Uterus (tissue), 2 donors: ENCODE measurements at regions not wholly inside any gene's neighbourhood (a gene's known extent, or its start where the extent isn't known, plus 50 kb on each side); places are given as distances from the start of the nearest gene placed in this dataset.

Experiments used
- POLR2A ChIP-seq, 2 donors: fragments of 450-650 bp; IDR thresholded peaks; one replicate each; pipeline ENCODE4 v1.6.1; 2016; ENCODE audit warnings: antibody characterized with exemption in 2 of 2, mild to moderate bottlenecking in 1 of 2, moderate library complexity in 1 of 2
- TF ChIP-seq, protein P1 (sequence below), 4 experiments: fragments of 200-600 bp in 2 of 4; fragments of 450-650 bp in 2 of 4; sonication (generic) in 2 of 4; IDR thresholded peaks; one replicate each; pipeline ENCODE4 v1.5.1; 2016 to 2019; ENCODE audit warnings: antibody characterized with exemption in 4 of 4, mild to moderate bottlenecking in 2 of 4, moderate library complexity in 1 of 4

DNA sequence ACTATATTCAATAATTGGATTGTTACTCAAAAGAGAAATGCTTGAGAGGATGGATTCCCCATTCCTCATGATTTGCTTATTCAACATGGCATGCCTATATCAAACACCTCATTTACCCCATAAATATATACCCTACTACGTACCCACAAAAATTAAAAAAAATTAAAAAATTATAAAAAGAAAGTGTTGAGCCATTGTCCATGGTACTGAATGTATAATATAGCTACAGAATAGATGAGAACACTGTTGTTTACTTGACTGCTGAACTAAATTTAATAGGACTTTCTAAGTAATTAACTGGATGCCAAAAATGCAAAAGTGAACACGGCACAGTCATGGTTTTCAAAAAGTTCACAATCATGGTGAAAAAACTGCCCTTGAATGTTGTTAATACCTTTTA, 725.8 kb downstream of the KCTD16 start:
- TF ChIP-seq, protein P1, sequence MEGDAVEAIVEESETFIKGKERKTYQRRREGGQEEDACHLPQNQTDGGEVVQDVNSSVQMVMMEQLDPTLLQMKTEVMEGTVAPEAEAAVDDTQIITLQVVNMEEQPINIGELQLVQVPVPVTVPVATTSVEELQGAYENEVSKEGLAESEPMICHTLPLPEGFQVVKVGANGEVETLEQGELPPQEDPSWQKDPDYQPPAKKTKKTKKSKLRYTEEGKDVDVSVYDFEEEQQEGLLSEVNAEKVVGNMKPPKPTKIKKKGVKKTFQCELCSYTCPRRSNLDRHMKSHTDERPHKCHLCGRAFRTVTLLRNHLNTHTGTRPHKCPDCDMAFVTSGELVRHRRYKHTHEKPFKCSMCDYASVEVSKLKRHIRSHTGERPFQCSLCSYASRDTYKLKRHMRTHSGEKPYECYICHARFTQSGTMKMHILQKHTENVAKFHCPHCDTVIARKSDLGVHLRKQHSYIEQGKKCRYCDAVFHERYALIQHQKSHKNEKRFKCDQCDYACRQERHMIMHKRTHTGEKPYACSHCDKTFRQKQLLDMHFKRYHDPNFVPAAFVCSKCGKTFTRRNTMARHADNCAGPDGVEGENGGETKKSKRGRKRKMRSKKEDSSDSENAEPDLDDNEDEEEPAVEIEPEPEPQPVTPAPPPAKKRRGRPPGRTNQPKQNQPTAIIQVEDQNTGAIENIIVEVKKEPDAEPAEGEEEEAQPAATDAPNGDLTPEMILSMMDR (IDR thresholded peaks at IDR 0.05): no peak
- no peak for TF ChIP-seq POLR2A (IDR thresholded peaks at IDR 0.05)
